GM23338 (cell line): ENCODE measurements at regions not wholly inside any gene's neighbourhood (a gene's known extent, or its start where the extent isn't known, plus 50 kb on each side); places are given as distances from the start of the nearest gene placed in this dataset.

Source experiments
- ATAC-seq: fragments of 200-7000 bp; cut with Tn5 transposase; 3 replicates; pipeline ENCODE4 v1.9.1; 2020
- DNase-seq: peaks from one replicate; pipeline ENCODE4 v3.0.0-alpha.2; 2015; ENCODE audit warnings: low spot score
- H2AFZ ChIP-seq: fragments of 200-600 bp; sonication (generic); 2 replicates; pipeline ENCODE4 v1.8.0; 2016; ENCODE audit warnings: antibody characterized with exemption, mild to moderate bottlenecking, moderate library complexity
- H3F3A ChIP-seq: fragments of 200-600 bp; sonication (generic); replicated peaks from 2 replicates; pipeline ENCODE4 v1.8.0; 2017; ENCODE audit warnings: antibody characterized with exemption, mixed run types, low read depth
- H3K27ac ChIP-seq: fragments of 200-600 bp; sonication (generic); 2 replicates; pipeline ENCODE4 v1.6.1; 2016; ENCODE audit warnings: low read depth
- H3K27me3 ChIP-seq: fragments of 200-600 bp; sonication (generic); 2 replicates; pipeline ENCODE4 v1.8.0; 2016; ENCODE audit warnings: mild to moderate bottlenecking, mixed run types, moderate library complexity; ENCODE audit not compliant: insufficient read depth
- H3K36me3 ChIP-seq: fragments of 200-600 bp; sonication (generic); 2 replicates; pipeline ENCODE4 v1.8.0; 2016; ENCODE audit warnings: mild to moderate bottlenecking; ENCODE audit not compliant: insufficient read depth
- H3K4me1 ChIP-seq: fragments of 200-600 bp; sonication (generic); 2 replicates; pipeline ENCODE4 v1.8.0; 2016; ENCODE audit warnings: mild to moderate bottlenecking, moderate library complexity; ENCODE audit not compliant: insufficient read depth
- H3K4me2 ChIP-seq: fragments of 200-600 bp; sonication (generic); 2 replicates; pipeline ENCODE4 v1.7.1; 2017; ENCODE audit warnings: mixed run types
- H3K4me3 ChIP-seq: fragments of 200-600 bp; sonication (generic); 2 replicates; pipeline ENCODE4 v1.6.1; 2016; ENCODE audit warnings: mixed run types
- H3K79me2 ChIP-seq: fragments of 200-600 bp; sonication (generic); replicated peaks from 2 replicates; pipeline ENCODE4 v1.8.0; 2017; ENCODE audit warnings: mild to moderate bottlenecking; ENCODE audit not compliant: insufficient read depth
- H3K9me2 ChIP-seq: fragments of 200-600 bp; sonication (generic); 2 replicates; pipeline ENCODE4 v1.8.0; 2017; ENCODE audit not compliant: insufficient read depth
- H4K20me1 ChIP-seq: fragments of 200-600 bp; sonication (generic); replicated peaks from 2 replicates; pipeline ENCODE4 v1.8.0; 2017; ENCODE audit warnings: mild to moderate bottlenecking; ENCODE audit not compliant: insufficient read depth
- H3K27ac Mint-ChIP-seq: 2 replicates; pipeline ENCODE4 v1.8.0; 2020; ENCODE audit warnings: inconsistent platforms, mild to moderate bottlenecking, moderate library complexity, mixed read lengths
- H3K27me3 Mint-ChIP-seq: 3 replicates; pipeline ENCODE4 v1.8.0; 2022; ENCODE audit warnings: low read depth, mild to moderate bottlenecking, moderate library complexity, mixed read lengths, inconsistent platforms; ENCODE audit not compliant: insufficient read depth, poor library complexity
- H3K36me3 Mint-ChIP-seq: 3 replicates; pipeline ENCODE4 v1.8.0; 2021; ENCODE audit warnings: low read depth, mild to moderate bottlenecking, inconsistent platforms, moderate library complexity, mixed read lengths
- H3K4me1 Mint-ChIP-seq: 3 replicates; pipeline ENCODE4 v1.8.0; 2020; ENCODE audit warnings: mild to moderate bottlenecking, inconsistent platforms, mixed read lengths
- H3K4me3 Mint-ChIP-seq: 3 replicates; pipeline ENCODE4 v1.8.0; 2021; ENCODE audit warnings: moderate library complexity, mild to moderate bottlenecking, inconsistent platforms, mixed read lengths
- H3K9me3 Mint-ChIP-seq: 3 replicates; pipeline ENCODE4 v1.8.0; 2020; ENCODE audit warnings: moderate library complexity, mild to moderate bottlenecking, inconsistent platforms, mixed read lengths
- CREB1 ChIP-seq: fragments of 250-450 bp; sonication (Bioruptor Pico); IDR thresholded peaks from 2 replicates; pipeline ENCODE4 v1.5.0; 2020; ENCODE audit warnings: low read depth, mild to moderate bottlenecking, moderate library complexity
- ETS1 ChIP-seq: IDR thresholded peaks from 2 replicates; pipeline ENCODE4 v1.6.1; 2016; ENCODE audit warnings: antibody characterized with exemption
- EZH2 ChIP-seq: fragments of 200-600 bp; sonication (generic); IDR thresholded peaks from one replicate; pipeline ENCODE4 v1.8.0; 2017; ENCODE audit warnings: antibody characterized with exemption, mild to moderate bottlenecking, low read depth; ENCODE audit not compliant: unreplicated experiment
- EZH2phosphoT487 ChIP-seq: fragments of 200-600 bp; sonication (generic); IDR thresholded peaks from one replicate; pipeline ENCODE4 v1.8.1; 2018; ENCODE audit warnings: antibody characterized with exemption; ENCODE audit not compliant: unreplicated experiment
- JUNB ChIP-seq: IDR thresholded peaks from one replicate; pipeline ENCODE4 v1.6.1; 2016; ENCODE audit warnings: antibody characterized with exemption; ENCODE audit not compliant: unreplicated experiment
- POLR2AphosphoS5 ChIP-seq: IDR thresholded peaks from 2 replicates; pipeline ENCODE4 v1.6.1; 2016; ENCODE audit warnings: antibody characterized with exemption, low read depth
- REST ChIP-seq: IDR thresholded peaks from one replicate; pipeline ENCODE4 v1.6.1; 2018; ENCODE audit warnings: antibody characterized with exemption; ENCODE audit not compliant: unreplicated experiment
- STAT1 ChIP-seq: IDR thresholded peaks from one replicate; pipeline ENCODE4 v1.6.1; 2016; ENCODE audit warnings: antibody characterized with exemption; ENCODE audit not compliant: unreplicated experiment
- ZNF114 ChIP-seq: fragments of 250-450 bp; sonication (Bioruptor Pico); IDR thresholded peaks from 2 replicates; pipeline ENCODE4 v1.5.0; 2020; ENCODE audit warnings: mild to moderate bottlenecking, moderate library complexity
- ZNF331 ChIP-seq: fragments of 250-450 bp; sonication (Bioruptor Pico); IDR thresholded peaks from 2 replicates; pipeline ENCODE4 v1.5.0; 2020; ENCODE audit warnings: low read depth, mild to moderate bottlenecking, moderate library complexity
- ZNF462 ChIP-seq: fragments of 250-450 bp; sonication (Bioruptor Pico); IDR thresholded peaks from 2 replicates; pipeline ENCODE4 v1.5.0; 2020; ENCODE audit warnings: mild to moderate bottlenecking, moderate library complexity

- H3K9me3 Mint-ChIP-seq: no peaks in the 10 kb centered on the region; the same call in 2 of the 3 replicates
- Histone ChIP-seq H3K4me2 (no peak overlapping the region), H3K27me3 (no peaks in the 10 kb centered on the region), H2AFZ (no peak overlapping the region), H3K4me1 (no peaks in the 10 kb centered on the region), H3F3A (no peaks in the 10 kb centered on the region), H3K9me2 (no peaks in the 10 kb centered on the region), H3K36me3 (no peaks in the 10 kb centered on the region), H3K27ac (no peak overlapping the region), H3K4me3 (no peak overlapping the region), H4K20me1 (no peaks in the 10 kb centered on the region), H3K79me2 (no peaks in the 10 kb centered on the region)
- H3K4me3 Mint-ChIP-seq: no peak overlapping the region
- no peaks in the 10 kb centered on the region; the same call in 2 of the 3 replicates for H3K36me3 Mint-ChIP-seq
- DNase-seq (no peak), ATAC-seq (no peak)
- TF ChIP-seq CREB1 (CRISPR knock-in tag) (no peak), STAT1 (no peak), POLR2AphosphoS5 (no peak), REST (no peak), JUNB (no peak), ZNF114 (CRISPR knock-in tag) (no peak), ZNF462 (CRISPR knock-in tag) (no peak), EZH2phosphoT487 (no peak), ETS1 (no peak), EZH2 (no peak), ZNF331 (no peak)
- no peak overlapping the region for H3K27ac Mint-ChIP-seq
- peaks cover 4% of the 10 kb centered on the region; the same call in 2 of the 3 replicates for H3K4me1 Mint-ChIP-seq
- no peaks in the 10 kb centered on the region for H3K27me3 Mint-ChIP-seq
Measured at GRCh38 chr1:14413819-14414490, 184.5 kb upstream of the KAZN start.
